ENCODE measurements at regions not wholly inside any gene's neighbourhood (a gene's known extent, or its start where the extent isn't known, plus 50 kb on each side); places are given as distances from the start of the nearest gene placed in this dataset.
"Not testable (repeated sequence)": the region's sequence is repeated elsewhere in the genome, so short reads cannot be mapped to it uniquely, and the experiment has no call there.

GRCh38 chr2:89280536-89280935, 589.1 kb downstream of the RPIA start:
- H3K27me3 ChIP-seq (replicated peaks; ENCODE audit: insufficient read depth, low read depth, low read length, poor library complexity); BruUV-seq (replicated peaks); DNase-seq (ENCODE audit: low spot score); H3K27ac ChIP-seq (ENCODE audit: low read depth, low read length, poor library complexity, severe bottlenecking); H3K9me3 ChIP-seq (ENCODE audit: low read depth, low read length, poor library complexity, severe bottlenecking); H3K4me1 ChIP-seq (ENCODE audit: insufficient read depth, low read length, poor library complexity, severe bottlenecking); H3K36me3 ChIP-seq (ENCODE audit: insufficient read depth, low read length, poor library complexity, severe bottlenecking); H3K4me3 ChIP-seq (ENCODE audit: low read depth, low read length, poor library complexity, severe bottlenecking); CTCF ChIA-PET; POLR2A ChIA-PET (ENCODE audit: low non-redundant PET); intact Hi-C loops (cut with micrococcal nuclease; ENCODE audit: unreplicated experiment): not testable (repeated sequence)

- H3K4me3 ChIP-seq (ENCODE audit: low read depth, low read length, poor library complexity, severe bottlenecking); H3K9me3 ChIP-seq (ENCODE audit: low read depth, low read length, poor library complexity, severe bottlenecking); BruUV-seq (replicated peaks); DNase-seq (ENCODE audit: low spot score); H3K4me1 ChIP-seq (ENCODE audit: insufficient read depth, low read length, poor library complexity, severe bottlenecking); intact Hi-C loops (cut with micrococcal nuclease; ENCODE audit: unreplicated experiment); H3K36me3 ChIP-seq (ENCODE audit: insufficient read depth, low read length, poor library complexity, severe bottlenecking); CTCF ChIA-PET; H3K27ac ChIP-seq (ENCODE audit: low read depth, low read length, poor library complexity, severe bottlenecking); H3K27me3 ChIP-seq (replicated peaks; ENCODE audit: insufficient read depth, low read depth, low read length, poor library complexity); POLR2A ChIA-PET (ENCODE audit: low non-redundant PET): not testable (repeated sequence)
Observed at GRCh38 chr2:89286448-89287080, 595.1 kb downstream of the RPIA start.

- BruUV-seq (replicated peaks); intact Hi-C loops (cut with micrococcal nuclease; ENCODE audit: unreplicated experiment); H3K4me1 ChIP-seq (ENCODE audit: insufficient read depth, low read length, poor library complexity, severe bottlenecking); H3K27ac ChIP-seq (ENCODE audit: low read depth, low read length, poor library complexity, severe bottlenecking); POLR2A ChIA-PET (ENCODE audit: low non-redundant PET); H3K36me3 ChIP-seq (ENCODE audit: insufficient read depth, low read length, poor library complexity, severe bottlenecking); DNase-seq (ENCODE audit: low spot score); H3K9me3 ChIP-seq (ENCODE audit: low read depth, low read length, poor library complexity, severe bottlenecking); H3K4me3 ChIP-seq (ENCODE audit: low read depth, low read length, poor library complexity, severe bottlenecking); CTCF ChIA-PET; H3K27me3 ChIP-seq (replicated peaks; ENCODE audit: insufficient read depth, low read depth, low read length, poor library complexity): not testable (repeated sequence)
Observed at GRCh38 chr2:89287084-89287483, 595.6 kb downstream of the RPIA start.

GRCh38 chr2:89291717-89292298, 600.3 kb downstream of the RPIA start:
- H3K4me1 ChIP-seq (ENCODE audit: insufficient read depth, low read length, poor library complexity, severe bottlenecking); H3K4me3 ChIP-seq (ENCODE audit: low read depth, low read length, poor library complexity, severe bottlenecking); BruUV-seq (replicated peaks); H3K9me3 ChIP-seq (ENCODE audit: low read depth, low read length, poor library complexity, severe bottlenecking); DNase-seq (ENCODE audit: low spot score); H3K27ac ChIP-seq (ENCODE audit: low read depth, low read length, poor library complexity, severe bottlenecking); CTCF ChIA-PET; POLR2A ChIA-PET (ENCODE audit: low non-redundant PET); H3K36me3 ChIP-seq (ENCODE audit: insufficient read depth, low read length, poor library complexity, severe bottlenecking); intact Hi-C loops (cut with micrococcal nuclease; ENCODE audit: unreplicated experiment); H3K27me3 ChIP-seq (replicated peaks; ENCODE audit: insufficient read depth, low read depth, low read length, poor library complexity): not testable (repeated sequence)

- H3K36me3 ChIP-seq (ENCODE audit: insufficient read depth, low read length, poor library complexity, severe bottlenecking); H3K9me3 ChIP-seq (ENCODE audit: low read depth, low read length, poor library complexity, severe bottlenecking); DNase-seq (ENCODE audit: low spot score); POLR2A ChIA-PET (ENCODE audit: low non-redundant PET); BruUV-seq (replicated peaks); H3K27me3 ChIP-seq (replicated peaks; ENCODE audit: insufficient read depth, low read depth, low read length, poor library complexity); CTCF ChIA-PET; H3K27ac ChIP-seq (ENCODE audit: low read depth, low read length, poor library complexity, severe bottlenecking); H3K4me3 ChIP-seq (ENCODE audit: low read depth, low read length, poor library complexity, severe bottlenecking); H3K4me1 ChIP-seq (ENCODE audit: insufficient read depth, low read length, poor library complexity, severe bottlenecking); intact Hi-C loops (cut with micrococcal nuclease; ENCODE audit: unreplicated experiment): not testable (repeated sequence)
Observed at GRCh38 chr2:89293399-89293798, 601.9 kb downstream of the RPIA start.

- H3K9me3 ChIP-seq (ENCODE audit: low read depth, low read length, poor library complexity, severe bottlenecking); BruUV-seq (replicated peaks); DNase-seq (ENCODE audit: low spot score); POLR2A ChIA-PET (ENCODE audit: low non-redundant PET); H3K4me3 ChIP-seq (ENCODE audit: low read depth, low read length, poor library complexity, severe bottlenecking); H3K4me1 ChIP-seq (ENCODE audit: insufficient read depth, low read length, poor library complexity, severe bottlenecking); H3K27ac ChIP-seq (ENCODE audit: low read depth, low read length, poor library complexity, severe bottlenecking); CTCF ChIA-PET; H3K27me3 ChIP-seq (replicated peaks; ENCODE audit: insufficient read depth, low read depth, low read length, poor library complexity); H3K36me3 ChIP-seq (ENCODE audit: insufficient read depth, low read length, poor library complexity, severe bottlenecking); intact Hi-C loops (cut with micrococcal nuclease; ENCODE audit: unreplicated experiment): not testable (repeated sequence)
Observed at GRCh38 chr2:89294335-89294734, 602.9 kb downstream of the RPIA start.

- H3K36me3 ChIP-seq (ENCODE audit: insufficient read depth, low read length, poor library complexity, severe bottlenecking); POLR2A ChIA-PET (ENCODE audit: low non-redundant PET); H3K4me1 ChIP-seq (ENCODE audit: insufficient read depth, low read length, poor library complexity, severe bottlenecking); DNase-seq (ENCODE audit: low spot score); H3K9me3 ChIP-seq (ENCODE audit: low read depth, low read length, poor library complexity, severe bottlenecking); CTCF ChIA-PET; H3K4me3 ChIP-seq (ENCODE audit: low read depth, low read length, poor library complexity, severe bottlenecking); intact Hi-C loops (cut with micrococcal nuclease; ENCODE audit: unreplicated experiment); H3K27ac ChIP-seq (ENCODE audit: low read depth, low read length, poor library complexity, severe bottlenecking); BruUV-seq (replicated peaks); H3K27me3 ChIP-seq (replicated peaks; ENCODE audit: insufficient read depth, low read depth, low read length, poor library complexity): not testable (repeated sequence)
Observed at GRCh38 chr2:89296820-89297398, 605.4 kb downstream of the RPIA start.

- H3K4me3 ChIP-seq (ENCODE audit: low read depth, low read length, poor library complexity, severe bottlenecking); POLR2A ChIA-PET (ENCODE audit: low non-redundant PET); intact Hi-C loops (cut with micrococcal nuclease; ENCODE audit: unreplicated experiment): not testable (repeated sequence)
Observed at GRCh38 chr2:89299196-89299595, 607.7 kb downstream of the RPIA start.

More at GRCh38 chr2:89299196-89299595, 607.7 kb downstream of the RPIA start:
- H3K27ac ChIP-seq (ENCODE audit: low read depth, low read length, poor library complexity, severe bottlenecking); DNase-seq (ENCODE audit: low spot score); CTCF ChIA-PET; BruUV-seq (replicated peaks); H3K4me1 ChIP-seq (ENCODE audit: insufficient read depth, low read length, poor library complexity, severe bottlenecking); H3K36me3 ChIP-seq (ENCODE audit: insufficient read depth, low read length, poor library complexity, severe bottlenecking); H3K27me3 ChIP-seq (replicated peaks; ENCODE audit: insufficient read depth, low read depth, low read length, poor library complexity); H3K9me3 ChIP-seq (ENCODE audit: low read depth, low read length, poor library complexity, severe bottlenecking): not testable (repeated sequence)

All from A673 (cell line).